ENCODE measurements at regions not wholly inside any gene's neighbourhood (a gene's known extent, or its start where the extent isn't known, plus 50 kb on each side); places are given as distances from the start of the nearest gene placed in this dataset.

- TF ChIP-seq TEAD4 (IDR thresholded peaks at IDR 0.05) (no peak), EP300 (IDR thresholded peaks at IDR 0.05; ENCODE audit: borderline replicate concordance) (no peak), TCF12 (IDR thresholded peaks at IDR 0.05; ENCODE audit: low read depth) (no peak), TAF1 (IDR thresholded peaks at IDR 0.05; ENCODE audit: low read depth) (no peak), CEBPB (IDR thresholded peaks at IDR 0.05) (no peak), MAX (IDR thresholded peaks at IDR 0.05) (no peak), YY1 (IDR thresholded peaks at IDR 0.05; ENCODE audit: low read depth) (no peak), CREB1 (IDR thresholded peaks at IDR 0.05; ENCODE audit: low read depth) (no peak), USF1 (IDR thresholded peaks at IDR 0.05) (no peak), EGR1 (IDR thresholded peaks at IDR 0.05) (no peak), ZBTB7A (IDR thresholded peaks at IDR 0.05; ENCODE audit: low read depth) (no peak), RAD21 (IDR thresholded peaks at IDR 0.05; ENCODE audit: low read depth) (no peak), REST (IDR thresholded peaks at IDR 0.05; ENCODE audit: low read depth) (no peak), NFIC (IDR thresholded peaks at IDR 0.05) (no peak)
These were observed 206.3 kb upstream of the FOXF1 start for GRCh38 chr16:86303787-86304678.

- TF ChIP-seq RAD21 (IDR thresholded peaks at IDR 0.05; ENCODE audit: low read depth) (no peak), CREB1 (IDR thresholded peaks at IDR 0.05; ENCODE audit: low read depth) (no peak), MAX (IDR thresholded peaks at IDR 0.05) (no peak), TCF12 (IDR thresholded peaks at IDR 0.05; ENCODE audit: low read depth) (no peak), CEBPB (IDR thresholded peaks at IDR 0.05) (no peak), EP300 (IDR thresholded peaks at IDR 0.05; ENCODE audit: borderline replicate concordance) (no peak), REST (IDR thresholded peaks at IDR 0.05; ENCODE audit: low read depth) (no peak), NFIC (IDR thresholded peaks at IDR 0.05) (no peak), ZBTB7A (IDR thresholded peaks at IDR 0.05; ENCODE audit: low read depth) (no peak), TAF1 (IDR thresholded peaks at IDR 0.05; ENCODE audit: low read depth) (no peak)
These were observed 205.5 kb upstream of the FOXF1 start for GRCh38 chr16:86304868-86305267.

GRCh38 chr16:86305440-86305839 is 204.9 kb upstream of the FOXF1 start:
- no peak for TF ChIP-seq EP300 (IDR thresholded peaks at IDR 0.05; ENCODE audit: borderline replicate concordance)
- TF ChIP-seq TCF12 (IDR thresholded peaks at IDR 0.05; ENCODE audit: low read depth), result no peak
- no peak for TF ChIP-seq EGR1 (IDR thresholded peaks at IDR 0.05)
- no peak for TF ChIP-seq USF1 (IDR thresholded peaks at IDR 0.05)
- TF ChIP-seq MAX (IDR thresholded peaks at IDR 0.05), result no peak
- TF ChIP-seq REST (IDR thresholded peaks at IDR 0.05; ENCODE audit: low read depth), result no peak
- no peak for TF ChIP-seq NFIC (IDR thresholded peaks at IDR 0.05)
- TF ChIP-seq YY1 (IDR thresholded peaks at IDR 0.05; ENCODE audit: low read depth), result no peak
- no peak for TF ChIP-seq ZBTB7A (IDR thresholded peaks at IDR 0.05; ENCODE audit: low read depth)
- no peak for TF ChIP-seq CREB1 (IDR thresholded peaks at IDR 0.05; ENCODE audit: low read depth)
- TF ChIP-seq TAF1 (IDR thresholded peaks at IDR 0.05; ENCODE audit: low read depth), result no peak
- TF ChIP-seq RAD21 (IDR thresholded peaks at IDR 0.05; ENCODE audit: low read depth), result no peak
- no peak for TF ChIP-seq CEBPB (IDR thresholded peaks at IDR 0.05)
- TF ChIP-seq TEAD4 (IDR thresholded peaks at IDR 0.05), result no peak
- TF ChIP-seq FOXM1 (IDR thresholded peaks at IDR 0.05; ENCODE audit: borderline replicate concordance, low read depth), result no peak

Data from Ishikawa (cell line).